Esophagus muscularis mucosa (tissue), 3 donors: ENCODE measurements at regions not wholly inside any gene's neighbourhood (a gene's known extent, or its start where the extent isn't known, plus 50 kb on each side); places are given as distances from the start of the nearest gene placed in this dataset.

Experiments
- POLR2A ChIP-seq: fragments of 450-650 bp; IDR thresholded peaks from one replicate; pipeline ENCODE4 v1.6.1; 2017; ENCODE audit warnings: antibody characterized with exemption, moderate library complexity, mild to moderate bottlenecking, low read depth
- TF ChIP-seq, protein P1 (sequence below), 3 experiments: fragments of 200-600 bp in 2 of 3; fragments of 450-650 bp in 1 of 3; sonication (generic) in 2 of 3; IDR thresholded peaks; one replicate each; pipeline ENCODE4 v1.5.1; 2017 to 2019; ENCODE audit warnings: antibody characterized with exemption in 3 of 3, mild to moderate bottlenecking in 2 of 3, moderate library complexity in 1 of 3

DNA sequence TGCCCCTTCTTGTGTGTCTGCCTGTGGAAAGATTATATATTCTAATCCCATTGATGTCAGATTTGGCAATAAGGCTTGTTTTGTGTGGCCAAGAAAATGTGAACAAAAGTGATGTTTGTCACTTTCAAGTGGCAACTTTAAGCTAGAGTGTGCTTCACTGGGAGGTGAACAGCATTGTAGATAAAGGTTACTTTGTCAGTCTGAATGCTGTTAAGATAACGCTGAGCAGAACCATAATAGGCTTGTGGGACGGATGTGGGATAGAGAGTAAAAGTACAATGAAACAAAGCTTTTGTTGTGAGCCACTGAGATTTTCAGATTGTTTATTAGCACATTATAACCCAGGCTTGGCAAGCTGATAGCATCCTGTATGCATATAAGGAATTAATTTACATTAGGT lies 303.8 kb upstream of the MAN1A1 start:
- TF ChIP-seq, protein P1, sequence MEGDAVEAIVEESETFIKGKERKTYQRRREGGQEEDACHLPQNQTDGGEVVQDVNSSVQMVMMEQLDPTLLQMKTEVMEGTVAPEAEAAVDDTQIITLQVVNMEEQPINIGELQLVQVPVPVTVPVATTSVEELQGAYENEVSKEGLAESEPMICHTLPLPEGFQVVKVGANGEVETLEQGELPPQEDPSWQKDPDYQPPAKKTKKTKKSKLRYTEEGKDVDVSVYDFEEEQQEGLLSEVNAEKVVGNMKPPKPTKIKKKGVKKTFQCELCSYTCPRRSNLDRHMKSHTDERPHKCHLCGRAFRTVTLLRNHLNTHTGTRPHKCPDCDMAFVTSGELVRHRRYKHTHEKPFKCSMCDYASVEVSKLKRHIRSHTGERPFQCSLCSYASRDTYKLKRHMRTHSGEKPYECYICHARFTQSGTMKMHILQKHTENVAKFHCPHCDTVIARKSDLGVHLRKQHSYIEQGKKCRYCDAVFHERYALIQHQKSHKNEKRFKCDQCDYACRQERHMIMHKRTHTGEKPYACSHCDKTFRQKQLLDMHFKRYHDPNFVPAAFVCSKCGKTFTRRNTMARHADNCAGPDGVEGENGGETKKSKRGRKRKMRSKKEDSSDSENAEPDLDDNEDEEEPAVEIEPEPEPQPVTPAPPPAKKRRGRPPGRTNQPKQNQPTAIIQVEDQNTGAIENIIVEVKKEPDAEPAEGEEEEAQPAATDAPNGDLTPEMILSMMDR (IDR thresholded peaks at IDR 0.05): no peak
- TF ChIP-seq POLR2A: no peak
